BJ (cell line): ENCODE measurements at regions not wholly inside any gene's neighbourhood (a gene's known extent, or its start where the extent isn't known, plus 50 kb on each side); places are given as distances from the start of the nearest gene placed in this dataset.

Source experiments
- CTCF ChIA-PET: fragments of 350-600 bp; formaldehyde crosslinking; extraction: SDS; loops from one replicate; lab custom pipeline; 2021; ENCODE audit warnings: antibody characterized with exemption, inconsistent platforms; lab: Yijun Ruan, JAX
- POLR2A ChIA-PET: fragments of 300-600 bp; sonication (Branson Sonifier 250); formaldehyde crosslinking; extraction: SDS; loops from one replicate; lab custom pipeline; 2021; ENCODE audit warnings: antibody characterized with exemption; lab: Charles Lee
- DNase-seq: peaks from one replicate; pipeline ENCODE4 v3.0.0-alpha.2; 2011; ENCODE audit warnings: low read depth
- H3K27me3 ChIP-seq: 2 replicates; pipeline ENCODE4 v1.6.0; 2011; ENCODE audit warnings: low read length; ENCODE audit not compliant: control insufficient read depth, insufficient read depth
- H3K36me3 ChIP-seq: 2 replicates; pipeline ENCODE4 v1.5.1; 2011; ENCODE audit warnings: low read length; ENCODE audit not compliant: control insufficient read depth, insufficient read depth
- H3K4me3 ChIP-seq: 2 replicates; pipeline ENCODE4 v1.5.1; 2011; ENCODE audit warnings: low read depth, mild to moderate bottlenecking, control low read depth, low read length
- TF ChIP-seq, protein P1 (sequence below): IDR thresholded peaks from 2 replicates; pipeline ENCODE4 v1.5.1; 2011; ENCODE audit warnings: low read depth, mild to moderate bottlenecking, control low read depth, inconsistent platforms, low read length, moderate library complexity; ENCODE audit not compliant: insufficient read depth

DNA sequence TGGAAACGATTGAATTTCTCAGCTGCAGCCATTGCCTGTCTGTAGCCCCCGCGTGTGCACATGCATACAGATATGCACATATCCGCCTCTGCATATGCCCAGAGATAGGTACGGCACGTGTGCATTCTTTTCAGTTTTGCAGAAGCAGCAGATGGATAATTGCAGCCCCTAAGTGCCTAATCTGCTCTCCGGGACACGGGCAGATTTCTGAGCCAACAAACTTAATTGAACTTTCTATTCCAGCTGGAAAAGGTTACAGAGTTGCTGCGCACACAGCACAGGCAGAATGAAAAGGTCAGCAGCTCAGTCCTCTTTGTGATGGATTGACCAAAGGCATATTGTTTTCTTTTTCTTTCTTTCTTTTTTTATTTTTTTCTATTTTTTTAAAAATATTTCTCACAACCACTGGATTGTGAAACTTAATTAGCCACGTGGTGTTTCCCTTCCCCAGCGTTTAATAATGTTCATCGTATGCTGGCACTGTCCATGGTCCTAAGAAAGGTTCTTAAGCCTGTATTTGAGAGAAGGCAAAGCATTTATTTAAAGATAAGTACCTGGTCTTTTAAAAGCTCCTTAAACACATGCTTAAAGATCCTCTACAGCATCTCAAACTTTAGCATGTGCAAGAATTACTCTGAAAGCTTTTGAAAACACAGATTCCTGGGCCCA, 270.2 kb upstream of the BRINP1 start:
- no peak for DNase-seq
- H3K36me3 ChIP-seq = no peaks in the 10 kb centered on the region
- CTCF ChIA-PET = interaction anchor here (0.6 to 0.7 kb wide), 2 partner anchors 22 to 301 kb away, joined by 3 read pairs; no protein-coding TSS in a partner anchor

DNA sequence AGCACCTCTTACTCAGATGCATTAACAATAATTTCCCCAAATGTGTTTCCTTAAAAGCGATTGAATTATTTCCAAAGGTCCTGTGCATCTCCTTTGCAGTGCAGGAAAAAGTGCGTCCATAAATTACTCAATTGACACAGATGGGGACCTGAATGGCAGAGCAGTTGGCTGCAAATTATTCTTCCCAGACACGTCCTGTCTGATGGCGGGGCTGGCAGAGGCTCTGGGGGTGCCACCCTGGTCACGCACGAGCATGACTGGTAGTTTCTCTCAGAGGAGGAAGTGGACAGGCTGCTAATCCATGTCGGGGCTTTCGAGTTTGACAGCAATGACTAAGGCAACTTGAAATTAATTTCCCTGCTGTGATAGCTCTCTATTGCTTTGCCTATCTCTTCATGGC, 264.8 kb upstream of the BRINP1 start:
- no peak for DNase-seq
- Histone ChIP-seq H3K36me3 (no peaks in the 10 kb centered on the region), H3K4me3 (no peak overlapping the region), H3K27me3 (no peaks in the 10 kb centered on the region)
- TF ChIP-seq, protein P1, sequence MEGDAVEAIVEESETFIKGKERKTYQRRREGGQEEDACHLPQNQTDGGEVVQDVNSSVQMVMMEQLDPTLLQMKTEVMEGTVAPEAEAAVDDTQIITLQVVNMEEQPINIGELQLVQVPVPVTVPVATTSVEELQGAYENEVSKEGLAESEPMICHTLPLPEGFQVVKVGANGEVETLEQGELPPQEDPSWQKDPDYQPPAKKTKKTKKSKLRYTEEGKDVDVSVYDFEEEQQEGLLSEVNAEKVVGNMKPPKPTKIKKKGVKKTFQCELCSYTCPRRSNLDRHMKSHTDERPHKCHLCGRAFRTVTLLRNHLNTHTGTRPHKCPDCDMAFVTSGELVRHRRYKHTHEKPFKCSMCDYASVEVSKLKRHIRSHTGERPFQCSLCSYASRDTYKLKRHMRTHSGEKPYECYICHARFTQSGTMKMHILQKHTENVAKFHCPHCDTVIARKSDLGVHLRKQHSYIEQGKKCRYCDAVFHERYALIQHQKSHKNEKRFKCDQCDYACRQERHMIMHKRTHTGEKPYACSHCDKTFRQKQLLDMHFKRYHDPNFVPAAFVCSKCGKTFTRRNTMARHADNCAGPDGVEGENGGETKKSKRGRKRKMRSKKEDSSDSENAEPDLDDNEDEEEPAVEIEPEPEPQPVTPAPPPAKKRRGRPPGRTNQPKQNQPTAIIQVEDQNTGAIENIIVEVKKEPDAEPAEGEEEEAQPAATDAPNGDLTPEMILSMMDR = no peak
- ChIA-PET CTCF (no interaction called here), POLR2A (no interaction called here)

More for the DNA sequence above, 270.2 kb upstream of the BRINP1 start:
- POLR2A ChIA-PET = no interaction called here
- TF ChIP-seq, protein P1 = no peak
- no peaks in the 10 kb centered on the region for H3K27me3 ChIP-seq
- no peak overlapping the region for H3K4me3 ChIP-seq

DNA sequence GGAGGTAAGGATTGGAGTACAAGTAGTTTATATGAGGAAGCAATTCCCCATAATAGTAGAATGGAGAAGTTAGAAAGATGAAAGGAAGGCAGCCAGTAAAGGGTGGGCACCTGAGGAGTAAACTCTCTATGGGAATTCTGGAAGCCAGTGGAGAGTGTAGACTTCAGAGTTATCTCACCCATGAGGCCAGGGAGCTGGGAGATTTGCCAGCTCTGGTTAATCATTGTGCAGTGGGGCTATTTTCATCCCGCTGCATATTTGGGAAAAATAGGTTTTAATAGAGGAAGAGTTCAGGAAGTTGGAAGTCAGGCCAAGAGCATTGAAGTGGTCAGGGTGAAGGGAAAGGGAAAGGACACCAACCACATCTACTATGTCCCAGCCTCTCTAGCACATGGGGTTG, 242.3 kb upstream of the BRINP1 start:
- POLR2A ChIA-PET = no interaction called here
- no peaks in the 10 kb centered on the region for H3K36me3 ChIP-seq
- CTCF ChIA-PET = no interaction called here
- TF ChIP-seq, protein P1 = no peak
- no peak for DNase-seq
- H3K4me3 ChIP-seq = no peak overlapping the region
- H3K27me3 ChIP-seq = no peaks in the 10 kb centered on the region

DNA sequence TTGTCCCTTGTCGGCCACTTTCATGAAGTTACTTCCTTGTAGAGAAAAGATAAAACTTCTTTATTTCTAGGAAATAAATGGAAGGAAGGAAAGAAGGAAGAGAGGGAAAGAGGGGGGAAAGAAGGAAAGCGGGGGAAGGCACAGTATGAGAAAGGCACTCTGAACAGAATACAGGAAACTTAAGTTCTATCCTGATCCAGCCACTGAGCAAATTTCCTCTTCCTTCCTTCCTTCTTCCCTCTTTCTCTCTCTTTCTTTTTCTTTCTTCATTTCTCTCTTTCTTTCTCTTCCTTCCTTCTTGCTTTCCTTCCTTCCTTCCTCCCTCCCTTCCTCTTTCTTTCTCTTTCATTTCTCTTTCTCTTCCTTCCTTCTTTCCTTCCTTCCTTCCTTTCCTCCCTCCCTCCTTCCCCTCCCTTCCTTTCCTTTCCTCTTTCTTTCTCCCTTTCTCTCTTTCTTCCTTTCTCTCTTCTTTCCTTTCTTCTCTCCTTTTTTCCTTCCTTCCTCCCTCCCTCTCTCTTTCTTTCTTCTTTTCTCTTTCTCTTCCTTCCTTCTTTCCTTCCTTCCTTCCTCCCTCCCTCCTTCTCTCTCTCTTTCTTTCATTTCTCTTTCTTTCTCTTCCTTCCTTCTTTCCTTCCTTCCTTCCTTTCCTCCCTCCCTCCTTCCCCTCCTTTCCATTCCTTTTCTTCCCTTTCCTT, 240.2 kb upstream of the BRINP1 start:
- no peak overlapping the region for H3K4me3 ChIP-seq
- no peaks in the 10 kb centered on the region for H3K27me3 ChIP-seq
- H3K36me3 ChIP-seq = no peaks in the 10 kb centered on the region
- DNase-seq = no peak
- TF ChIP-seq, protein P1 = no peak
- ChIA-PET POLR2A (no interaction called here), CTCF (interaction anchor here (0.6 kb wide), 1 partner anchor 118 kb away, joined by 3 read pairs; no protein-coding TSS in a partner anchor)

DNA sequence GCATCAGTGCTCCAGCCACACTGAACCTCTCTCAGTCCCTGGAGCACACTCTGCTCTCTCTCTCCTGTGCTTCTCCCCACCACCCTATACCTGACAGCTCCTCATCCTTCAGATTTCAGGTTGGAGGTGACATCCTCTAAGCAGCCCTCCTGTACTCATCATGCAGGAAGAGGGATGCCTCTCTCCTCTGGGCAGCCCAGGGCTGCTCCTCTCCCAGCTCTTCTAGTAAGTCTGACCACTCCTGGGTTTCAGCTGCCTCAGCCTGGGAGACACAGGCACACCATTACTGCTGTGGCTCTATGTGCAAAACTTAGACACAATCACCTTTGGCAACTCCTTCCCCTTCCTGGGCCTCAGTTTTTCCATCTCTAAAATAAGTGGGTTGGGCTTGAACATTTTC, 232.4 kb upstream of the BRINP1 start:
- ChIA-PET POLR2A (no interaction called here), CTCF (no interaction called here)
- no peak for DNase-seq
- no peaks in the 10 kb centered on the region for H3K36me3 ChIP-seq
- TF ChIP-seq, protein P1 = no peak
- no peaks in the 10 kb centered on the region for H3K27me3 ChIP-seq
- H3K4me3 ChIP-seq = no peak overlapping the region
